SU-DHL-6 (cell line): ENCODE measurements at regions not wholly inside any gene's neighbourhood (a gene's known extent, or its start where the extent isn't known, plus 50 kb on each side); places are given as distances from the start of the nearest gene placed in this dataset.

Source experiments
- EZH2phosphoT487 ChIP-seq: fragments of 200-600 bp; sonication (generic), shearing (Covaris generic); conservative IDR thresholded peaks from 2 replicates; pipeline ENCODE4 v1.6.1; 2018; ENCODE audit warnings: mild to moderate bottlenecking, antibody characterized with exemption, low read length, moderate library complexity, mixed read lengths
- TF ChIP-seq, protein P1 (sequence below): fragments of 200-600 bp; sonication (generic); IDR thresholded peaks from one replicate; pipeline ENCODE4 v1.5.1; 2017; ENCODE audit warnings: antibody characterized with exemption, mild to moderate bottlenecking, low read length, moderate library complexity; ENCODE audit not compliant: insufficient read depth, poor library complexity, severe bottlenecking

DNA sequence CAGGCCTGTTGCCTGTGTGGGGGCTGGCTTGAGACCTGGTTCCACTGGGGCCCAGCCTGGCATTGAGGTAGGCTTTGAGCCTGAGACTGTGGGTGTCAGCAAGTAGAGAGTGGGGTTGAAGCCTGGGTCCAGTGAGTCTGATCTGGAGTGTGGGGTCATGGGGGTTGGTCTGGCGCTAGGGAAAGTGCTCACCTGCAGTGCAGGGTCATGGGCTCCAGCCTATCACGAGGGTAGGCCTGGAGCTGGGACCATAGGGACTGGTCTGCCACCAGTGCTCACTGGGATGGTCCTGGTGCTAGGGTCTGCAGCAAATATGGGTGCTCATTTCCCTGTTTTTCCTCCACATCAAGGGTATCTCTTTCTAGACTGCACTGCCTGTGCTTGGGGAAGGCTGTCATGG, 95.4 kb upstream of the KLF14 start:
- TF ChIP-seq, protein P1, sequence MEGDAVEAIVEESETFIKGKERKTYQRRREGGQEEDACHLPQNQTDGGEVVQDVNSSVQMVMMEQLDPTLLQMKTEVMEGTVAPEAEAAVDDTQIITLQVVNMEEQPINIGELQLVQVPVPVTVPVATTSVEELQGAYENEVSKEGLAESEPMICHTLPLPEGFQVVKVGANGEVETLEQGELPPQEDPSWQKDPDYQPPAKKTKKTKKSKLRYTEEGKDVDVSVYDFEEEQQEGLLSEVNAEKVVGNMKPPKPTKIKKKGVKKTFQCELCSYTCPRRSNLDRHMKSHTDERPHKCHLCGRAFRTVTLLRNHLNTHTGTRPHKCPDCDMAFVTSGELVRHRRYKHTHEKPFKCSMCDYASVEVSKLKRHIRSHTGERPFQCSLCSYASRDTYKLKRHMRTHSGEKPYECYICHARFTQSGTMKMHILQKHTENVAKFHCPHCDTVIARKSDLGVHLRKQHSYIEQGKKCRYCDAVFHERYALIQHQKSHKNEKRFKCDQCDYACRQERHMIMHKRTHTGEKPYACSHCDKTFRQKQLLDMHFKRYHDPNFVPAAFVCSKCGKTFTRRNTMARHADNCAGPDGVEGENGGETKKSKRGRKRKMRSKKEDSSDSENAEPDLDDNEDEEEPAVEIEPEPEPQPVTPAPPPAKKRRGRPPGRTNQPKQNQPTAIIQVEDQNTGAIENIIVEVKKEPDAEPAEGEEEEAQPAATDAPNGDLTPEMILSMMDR, result no peak
- TF ChIP-seq EZH2phosphoT487, result no peak
